ENCODE measurements at regions not wholly inside any gene's neighbourhood (a gene's known extent, or its start where the extent isn't known, plus 50 kb on each side); places are given as distances from the start of the nearest gene placed in this dataset.

- DNase-seq = no peak
Observed at GRCh38 chr16:17728196-17728595, 257.4 kb upstream of the XYLT1 start.

GRCh38 chr16:17724242-17724898 lies 253.6 kb upstream of the XYLT1 start:
- no peak for DNase-seq

DNA sequence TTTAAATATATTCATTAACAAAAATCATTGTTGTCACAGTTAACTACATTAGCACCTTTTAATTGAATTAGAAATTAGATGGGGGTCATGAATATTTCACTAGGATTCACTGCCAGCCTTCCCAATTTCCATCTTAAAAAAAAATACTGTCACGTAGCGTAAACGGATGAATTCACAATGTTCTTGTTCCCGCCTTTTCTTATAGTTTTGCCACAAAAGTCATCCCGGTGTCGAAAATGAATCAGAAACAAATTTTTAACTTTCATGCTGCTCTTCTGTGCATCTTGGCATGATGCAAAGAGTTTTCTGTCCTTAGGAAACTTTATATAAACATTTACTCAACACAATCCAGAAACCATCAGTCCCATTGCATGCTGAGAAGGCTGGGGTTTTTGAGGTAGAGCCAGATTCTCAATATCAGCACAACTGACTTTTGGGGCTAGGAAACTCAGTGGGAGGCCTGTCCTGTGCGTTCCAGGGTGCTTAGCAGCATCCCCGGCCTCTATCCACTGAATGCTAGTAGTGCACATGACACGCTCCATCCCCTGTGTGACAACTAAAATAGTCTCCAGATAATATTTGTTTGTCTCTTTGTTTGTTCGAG lies 252.9 kb upstream of the XYLT1 start:
- no peak for DNase-seq

DNA sequence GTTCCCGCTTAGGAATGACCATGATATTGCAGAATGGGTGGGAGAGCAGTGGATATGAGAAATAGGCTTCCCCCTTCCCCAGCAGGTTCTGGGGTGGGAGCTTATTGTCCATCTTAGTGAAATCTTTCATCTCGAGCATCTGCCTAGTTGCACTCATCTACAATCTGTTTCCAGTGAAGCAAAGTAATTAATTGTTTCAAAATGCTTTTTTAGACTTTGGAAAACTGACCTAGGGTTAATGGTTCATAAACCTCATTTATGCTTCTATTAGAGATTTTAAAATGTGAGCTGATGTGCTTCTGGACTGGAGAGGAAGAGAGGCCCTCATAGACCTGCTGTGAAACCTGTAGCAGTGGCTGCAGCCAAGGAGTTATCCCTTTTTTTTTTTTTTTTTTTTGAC lies 247.7 kb upstream of the XYLT1 start:
- DNase-seq = no peak

DNA sequence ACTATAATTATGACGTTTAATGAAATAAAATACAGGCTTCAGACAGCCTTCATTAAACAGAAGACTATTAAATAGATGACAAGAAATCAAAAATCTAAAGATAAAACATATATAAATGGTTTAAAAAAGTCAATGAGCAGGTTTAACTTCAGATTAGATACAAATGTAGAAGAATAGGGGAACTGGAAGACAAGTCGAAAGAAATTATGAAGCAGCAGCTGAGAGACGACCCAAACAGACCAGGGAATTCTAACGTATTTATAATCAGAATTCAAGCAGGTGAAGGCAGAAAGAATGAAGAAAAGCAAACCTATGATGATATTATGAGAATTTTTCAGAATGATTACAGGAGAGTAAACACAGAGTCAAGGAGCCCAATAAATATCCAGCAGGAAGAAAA lies 235.1 kb upstream of the XYLT1 start:
- DNase-seq = no peak

DNA sequence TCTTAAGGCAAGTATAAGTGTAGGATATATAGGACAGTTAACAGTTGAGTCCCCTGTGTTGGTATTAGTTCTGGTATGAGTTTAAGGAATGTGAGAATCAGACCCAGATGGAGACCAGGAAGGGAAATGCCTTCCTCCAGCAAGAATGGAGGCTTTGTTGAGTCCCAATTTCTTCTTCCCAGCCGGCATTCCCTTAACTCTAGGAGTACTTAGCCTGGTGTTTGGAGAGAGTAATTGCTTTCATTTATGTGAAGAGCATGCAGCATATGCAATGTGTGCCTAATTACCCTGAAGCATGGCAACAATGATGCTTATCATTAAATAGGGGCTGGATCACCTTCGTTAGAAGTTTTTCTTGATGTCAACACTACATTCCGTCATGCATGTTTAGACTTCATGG lies 225.9 kb upstream of the XYLT1 start:
- DNase-seq = no peak

- no peak for DNase-seq
Observed at GRCh38 chr16:17692484-17692883, 221.7 kb upstream of the XYLT1 start.

- no peak for DNase-seq
Observed at GRCh38 chr16:17691899-17692176, 221.1 kb upstream of the XYLT1 start.

DNA sequence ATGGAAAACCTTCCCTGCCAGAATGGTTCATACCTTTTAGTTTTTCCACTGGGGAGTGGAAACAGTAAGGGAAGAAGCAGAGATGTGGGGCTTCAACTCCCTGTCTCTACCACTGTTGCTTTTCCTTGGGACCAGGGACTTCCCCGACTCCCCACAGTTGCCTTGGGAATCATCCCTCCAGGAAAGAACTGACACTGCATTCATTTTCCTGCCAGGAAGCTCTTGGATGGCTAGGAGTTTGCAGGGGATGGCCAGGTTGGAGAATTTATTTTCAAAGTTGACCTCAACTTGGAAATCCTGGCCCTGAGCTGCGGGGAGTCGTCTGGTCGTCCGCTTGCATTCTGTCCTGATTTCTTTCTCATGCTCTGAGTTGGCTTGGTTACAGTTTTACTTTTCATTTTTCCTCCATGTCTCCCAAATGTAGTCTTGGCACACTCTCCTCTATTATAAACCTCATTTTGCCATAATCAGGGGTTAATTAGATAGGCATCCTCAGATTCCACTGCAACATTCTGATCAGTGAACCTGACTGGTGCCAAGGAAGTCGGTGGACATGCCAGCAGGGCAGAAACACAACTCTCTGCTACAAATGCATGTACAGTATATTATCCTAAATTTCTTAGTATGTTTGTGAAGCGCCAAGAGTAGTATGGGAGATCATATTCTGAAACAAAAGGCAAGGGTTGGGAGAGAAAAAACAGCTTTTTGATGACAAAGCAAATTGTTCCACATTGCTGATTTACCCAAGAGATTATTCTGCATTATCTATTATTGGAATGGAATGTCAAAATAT lies 220.5 kb upstream of the XYLT1 start:
- no peak for DNase-seq

- DNase-seq = no peak
Observed at GRCh38 chr16:17685447-17685846, 214.7 kb upstream of the XYLT1 start.

DNA sequence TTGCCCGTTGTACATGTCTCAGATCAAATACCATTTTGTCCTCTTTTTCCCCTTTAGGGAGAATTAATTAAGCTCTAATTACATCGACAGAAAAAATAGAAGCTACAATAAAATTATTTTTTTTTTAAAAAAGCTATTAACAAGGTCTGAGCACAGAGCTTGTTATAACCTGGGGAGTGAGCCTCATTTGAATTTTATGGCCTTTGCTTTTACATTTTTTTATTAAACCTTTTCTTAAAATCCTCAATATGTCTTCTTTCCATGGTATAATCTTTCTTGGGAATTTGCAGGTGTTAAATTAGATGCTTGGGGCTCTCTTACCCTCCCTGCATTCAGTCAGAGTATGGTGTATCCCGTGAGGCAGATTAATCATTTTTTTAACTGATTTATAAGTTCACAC lies 212.5 kb upstream of the XYLT1 start:
- DNase-seq = no peak

GRCh38 chr16:17676171-17676570 lies 205.4 kb upstream of the XYLT1 start:
- no peak for DNase-seq

DNA sequence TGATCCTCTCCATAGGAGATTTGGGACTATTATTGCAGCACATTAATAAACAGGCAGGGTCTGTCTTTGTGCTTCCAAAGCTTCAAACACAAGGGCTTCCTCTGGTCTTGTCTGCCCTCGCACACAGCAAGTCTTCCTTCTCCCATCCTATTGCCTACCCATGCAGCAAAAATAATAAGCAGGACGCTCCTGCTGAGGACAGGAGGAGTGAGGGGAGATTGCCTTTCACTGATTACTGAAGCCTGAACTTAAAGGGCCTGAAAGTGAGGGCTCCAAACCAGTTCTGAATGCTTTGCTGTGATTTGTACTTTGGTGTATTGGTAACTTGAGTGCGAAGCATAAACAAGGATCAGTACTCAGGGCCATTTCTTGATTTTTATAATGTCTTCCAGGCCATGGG lies 197.6 kb upstream of the XYLT1 start:
- no peak for DNase-seq

DNA sequence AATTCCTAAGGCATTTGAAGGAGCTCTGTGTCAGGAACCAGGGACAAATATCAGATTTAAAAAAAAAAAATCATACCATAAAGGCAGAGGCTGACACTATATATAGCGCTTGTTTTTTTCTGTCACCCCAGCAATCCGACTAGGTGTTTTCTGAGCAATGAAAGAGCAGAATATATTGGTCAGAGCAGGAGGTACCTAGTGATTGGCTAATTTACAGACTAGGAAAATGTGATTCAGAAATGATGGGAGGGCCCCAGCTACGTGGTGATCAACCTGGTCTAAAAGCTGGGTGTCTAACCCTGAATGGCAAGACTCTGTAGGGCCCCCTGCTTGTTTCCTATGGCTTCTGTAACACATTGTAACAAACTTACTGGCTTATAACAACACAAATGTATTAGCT lies 195.5 kb upstream of the XYLT1 start:
- DNase-seq = no peak

DNA sequence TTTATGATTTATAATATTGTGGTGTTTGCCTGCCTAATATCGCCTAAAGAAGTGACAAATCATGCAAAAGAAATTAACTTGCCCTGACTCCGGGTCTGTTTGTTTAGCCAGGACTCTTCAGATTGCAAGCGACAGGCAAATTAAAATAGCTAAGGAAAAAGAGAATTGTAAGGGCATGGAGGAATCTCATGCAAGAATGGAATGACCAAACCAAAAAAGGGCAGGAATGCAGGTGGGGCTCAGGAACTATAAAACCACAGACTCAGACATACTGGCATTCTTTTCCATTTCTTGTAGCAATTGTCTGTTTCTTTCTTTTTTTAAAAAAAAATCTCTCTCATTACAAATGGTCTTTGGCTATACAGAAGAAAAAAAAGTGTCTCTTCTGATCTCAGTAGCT lies 188.1 kb upstream of the XYLT1 start:
- DNase-seq = no peak

- DNase-seq = no peak
Observed at GRCh38 chr16:17657045-17657444, 186.3 kb upstream of the XYLT1 start.

GRCh38 chr16:17654571-17654970 lies 183.8 kb upstream of the XYLT1 start:
- DNase-seq = no peak

- no peak for DNase-seq
Observed at GRCh38 chr16:17654142-17654541, 183.4 kb upstream of the XYLT1 start.

DNA sequence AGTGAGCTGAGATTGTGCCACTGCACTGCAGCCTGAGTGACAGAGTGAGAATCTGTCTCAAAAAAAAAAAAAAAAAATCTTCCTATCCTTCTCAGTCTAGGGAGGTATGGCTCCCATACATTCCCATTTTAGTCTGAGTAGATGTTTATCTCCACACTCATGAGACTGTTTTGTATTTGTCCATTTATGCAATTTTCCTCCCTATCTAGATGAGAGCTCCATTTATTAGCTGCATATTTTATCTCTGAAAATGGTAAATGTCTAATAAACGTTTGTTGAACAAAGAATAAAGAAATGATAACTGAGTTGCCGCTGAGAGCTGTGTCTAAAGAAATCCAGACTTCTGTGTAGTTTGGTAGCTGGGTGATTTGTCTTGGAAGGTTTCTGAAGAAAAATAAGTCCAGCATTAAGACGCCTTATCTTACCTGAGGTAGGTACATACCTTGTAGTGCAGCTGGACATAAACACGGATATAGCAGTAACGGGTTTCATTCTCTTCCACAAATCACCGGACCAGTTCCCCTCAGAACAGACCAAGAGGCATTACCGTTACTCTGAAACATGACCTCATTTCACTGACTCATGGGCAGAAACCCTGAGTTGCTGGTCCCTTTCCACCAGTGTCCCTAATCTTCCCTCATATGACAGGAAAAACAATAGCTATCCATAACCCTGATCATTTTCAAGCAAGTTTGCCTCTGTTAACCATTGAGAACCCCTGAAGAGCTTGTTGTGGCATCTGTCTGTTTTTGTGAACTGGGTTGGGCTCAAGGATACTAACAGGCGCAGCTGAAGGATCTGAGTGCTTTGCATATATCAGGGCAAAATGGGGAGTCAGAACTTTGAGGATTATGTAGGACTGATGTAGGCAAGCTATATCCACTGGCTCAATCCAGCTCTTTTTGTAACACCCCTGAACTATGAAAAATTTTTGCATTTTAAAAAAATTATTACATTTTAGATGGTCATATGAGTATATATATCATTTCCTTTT lies 177.4 kb upstream of the XYLT1 start:
- DNase-seq = no peak

GRCh38 chr16:17643935-17644334 lies 173.2 kb upstream of the XYLT1 start:
- no peak for DNase-seq

DNA sequence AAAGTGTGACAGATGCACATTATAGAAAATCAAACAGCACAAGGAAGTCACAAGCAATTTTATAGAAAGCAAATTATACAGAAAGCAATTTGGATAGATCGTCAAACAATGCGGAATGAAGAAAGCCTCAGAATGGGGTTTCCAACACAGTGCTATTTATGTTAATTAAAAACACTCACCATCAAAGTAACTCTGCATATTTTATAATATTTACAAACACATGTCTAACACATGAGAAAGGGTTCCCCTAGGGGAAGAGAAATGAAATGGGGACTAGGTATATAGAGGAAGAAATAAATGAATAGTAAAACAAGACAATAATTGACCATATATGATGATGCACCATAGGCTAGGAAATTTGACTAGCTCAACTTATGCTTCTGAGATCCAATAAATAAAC lies 171.2 kb upstream of the XYLT1 start:
- DNase-seq = no peak

- DNase-seq = no peak
Observed at GRCh38 chr16:17638134-17638533, 167.4 kb upstream of the XYLT1 start.

DNA sequence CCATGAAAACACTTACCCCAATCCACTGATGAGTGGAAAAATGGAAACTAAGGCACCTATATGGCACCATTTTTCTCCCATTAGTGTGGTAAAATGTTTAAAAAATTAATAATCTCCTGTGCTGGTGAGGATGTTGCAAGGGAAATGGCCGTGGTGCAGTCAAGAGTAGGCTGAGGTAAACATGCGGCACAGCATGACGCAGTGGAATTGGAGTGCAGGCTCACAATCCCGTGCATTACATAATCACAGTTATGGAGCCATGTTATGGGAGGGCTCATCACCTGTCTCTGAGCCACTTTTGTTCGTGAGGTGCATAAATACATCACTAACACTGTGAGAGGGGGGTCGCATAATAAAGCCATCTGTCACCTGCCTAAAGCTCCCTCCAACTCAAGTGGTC lies 164.4 kb upstream of the XYLT1 start:
- DNase-seq = no peak
